CD4-positive, alpha-beta memory T cell (primary cell): ENCODE measurements at regions not wholly inside any gene's neighbourhood (a gene's known extent, or its start where the extent isn't known, plus 50 kb on each side); places are given as distances from the start of the nearest gene placed in this dataset.

ENCODE experiments used
- CTCF ChIA-PET: fragments of 350-600 bp; sonication (Branson Sonifier 250); formaldehyde crosslinking; loops from one replicate; lab custom pipeline; 2021; ENCODE audit warnings: inconsistent platforms; ENCODE audit not compliant: partially characterized antibody; lab: Charles Lee
- POLR2A ChIA-PET: fragments of 350-600 bp; sonication (Branson Sonifier 250); formaldehyde crosslinking; loops from one replicate; lab custom pipeline; 2021; ENCODE audit not compliant: partially characterized antibody; lab: Charles Lee
- DNase-seq, 5 donors: peaks; one replicate each; pipeline versions ENCODE4 v3.0.0 to v3.0.0-alpha.2; 2020 to 2022; ENCODE audit warnings: mixed read lengths in 1 of 5
- H3K27ac ChIP-seq: one replicate; pipeline ENCODE4 v1.7.0; 2013; ENCODE audit warnings: low read depth, low read length
- H3K27me3 ChIP-seq: 2 replicates; pipeline ENCODE4 v1.7.0; 2013; ENCODE audit warnings: mild to moderate bottlenecking, low read length, moderate library complexity; ENCODE audit not compliant: insufficient read depth
- H3K36me3 ChIP-seq: 2 replicates; pipeline ENCODE4 v1.7.0; 2013; ENCODE audit warnings: mild to moderate bottlenecking, low read length, moderate library complexity; ENCODE audit not compliant: insufficient read depth
- H3K4me1 ChIP-seq: 2 replicates; pipeline ENCODE4 v1.7.0; 2013; ENCODE audit warnings: mild to moderate bottlenecking, low read length, moderate library complexity; ENCODE audit not compliant: insufficient read depth
- H3K4me3 ChIP-seq, 2 donors: one replicate each; pipeline ENCODE4 v1.7.0; 2013; ENCODE audit warnings: low read length in 2 of 2, mild to moderate bottlenecking in 1 of 2
- H3K9me3 ChIP-seq, 2 donors: one replicate each; pipeline ENCODE4 v1.7.0; 2013; ENCODE audit warnings: low read length in 2 of 2, control low read depth in 1 of 2; ENCODE audit not compliant: control insufficient read depth in 1 of 2
- H3K27ac Mint-ChIP-seq, 7 donors: one replicate each; pipeline ENCODE4 v1.8.0; 2020 to 2021; ENCODE audit warnings: mixed read lengths in 7 of 7, mild to moderate bottlenecking in 6 of 7, inconsistent platforms in 3 of 7, moderate library complexity in 3 of 7
- H3K27me3 Mint-ChIP-seq, 2 donors: one replicate each; pipeline ENCODE4 v1.8.0; 2020 to 2021; ENCODE audit warnings: mixed read lengths in 2 of 2
- H3K36me3 Mint-ChIP-seq, 2 donors: one replicate each; pipeline ENCODE4 v1.8.0; 2020 to 2021; ENCODE audit warnings: mixed read lengths in 2 of 2, inconsistent platforms in 1 of 2, mild to moderate bottlenecking in 1 of 2
- H3K4me1 Mint-ChIP-seq, 4 donors: one replicate each; pipeline ENCODE4 v1.8.0; 2020 to 2021; ENCODE audit warnings: mixed read lengths in 4 of 4, mild to moderate bottlenecking in 1 of 4
- H3K4me3 Mint-ChIP-seq, 8 donors: one replicate each; pipeline ENCODE4 v1.8.0; 2020 to 2021; ENCODE audit warnings: mixed read lengths in 8 of 8, mild to moderate bottlenecking in 7 of 8, moderate library complexity in 6 of 8, inconsistent platforms in 3 of 8
- H3K9me3 Mint-ChIP-seq, 8 donors: one replicate each; pipeline ENCODE4 v1.8.0; 2020 to 2021; ENCODE audit warnings: mixed read lengths in 8 of 8, mild to moderate bottlenecking in 5 of 8, inconsistent platforms in 3 of 8, moderate library complexity in 1 of 8
- intact Hi-C: fragments of 100-400 bp; cut with micrococcal nuclease; formaldehyde crosslinking; loops from one replicate; pipeline ENCODE4 v1.15.1; 2023

GRCh38 chr1:93808871-93809270 is 70.1 kb downstream of the DNTTIP2 start:
- Histone ChIP-seq H3K36me3 (no peaks in the 10 kb centered on the region), H3K9me3 (no peaks in the 10 kb centered on the region), H3K27me3 (no peaks in the 10 kb centered on the region), H3K4me3 (no peak overlapping the region), H3K27ac (no peak overlapping the region), H3K4me1 (no peaks in the 10 kb centered on the region)
- Mint-ChIP-seq H3K27ac (no peak overlapping the region), H3K4me1 (no peaks in the 10 kb centered on the region), H3K27me3 (no peaks in the 10 kb centered on the region), H3K4me3 (no peak overlapping the region), H3K36me3 (peaks cover 0 to 23% of the 10 kb centered on the region in 2 donors), H3K9me3 (peaks cover 0 to 14% (median 4%) of the 10 kb centered on the region in 8 donors)
- intact Hi-C loops: no loop called here
- CTCF ChIA-PET: interaction anchor here (11.4 kb wide), 1 partner anchor 179 kb away, joined by 135 read pairs; no protein-coding TSS in a partner anchor
- POLR2A ChIA-PET: no interaction called here
- no peak for DNase-seq

DNA sequence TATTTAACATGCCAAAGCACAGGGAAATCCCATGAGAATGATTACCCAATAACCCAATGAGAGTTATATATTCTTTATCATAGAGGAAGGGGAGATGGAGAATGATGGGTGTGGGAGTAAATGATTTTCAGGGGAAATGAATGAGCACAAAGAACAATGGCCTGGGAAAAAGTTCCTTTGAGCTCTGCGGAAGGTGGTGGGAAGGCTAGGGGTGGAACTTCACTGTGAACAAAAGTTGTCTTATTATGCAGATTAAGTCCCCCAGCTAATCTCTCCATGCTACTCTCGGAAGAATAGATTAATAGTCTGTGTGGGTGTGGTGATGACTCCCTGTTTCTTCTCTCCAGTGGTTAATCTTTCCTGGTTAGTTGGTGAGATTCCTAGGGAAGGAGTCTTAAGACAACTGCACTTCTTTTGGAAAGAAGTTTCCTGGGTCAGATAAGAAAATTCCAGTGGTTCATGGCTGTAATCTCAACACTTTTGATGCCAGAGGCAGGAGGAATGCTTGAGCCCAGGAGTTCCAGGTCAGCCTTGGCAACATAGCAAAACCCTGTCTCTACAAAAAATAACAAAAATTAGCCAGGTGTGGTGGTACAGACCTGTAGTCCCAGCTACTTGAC is 71.6 kb downstream of the DNTTIP2 start:
- Histone ChIP-seq H3K27ac (no peak overlapping the region), H3K9me3 (no peaks in the 10 kb centered on the region), H3K27me3 (no peaks in the 10 kb centered on the region), H3K36me3 (no peaks in the 10 kb centered on the region), H3K4me1 (no peaks in the 10 kb centered on the region), H3K4me3 (no peak overlapping the region)
- POLR2A ChIA-PET: no interaction called here
- Mint-ChIP-seq H3K4me3 (no peak overlapping the region), H3K27ac (no peak overlapping the region), H3K27me3 (no peaks in the 10 kb centered on the region), H3K4me1 (no peaks in the 10 kb centered on the region), H3K36me3 (peaks cover 0 to 25% of the 10 kb centered on the region in 2 donors), H3K9me3 (peaks cover 0 to 14% (median 4%) of the 10 kb centered on the region in 8 donors)
- DNase-seq: no peak
- intact Hi-C loops: no loop called here
- CTCF ChIA-PET: no interaction called here

DNA sequence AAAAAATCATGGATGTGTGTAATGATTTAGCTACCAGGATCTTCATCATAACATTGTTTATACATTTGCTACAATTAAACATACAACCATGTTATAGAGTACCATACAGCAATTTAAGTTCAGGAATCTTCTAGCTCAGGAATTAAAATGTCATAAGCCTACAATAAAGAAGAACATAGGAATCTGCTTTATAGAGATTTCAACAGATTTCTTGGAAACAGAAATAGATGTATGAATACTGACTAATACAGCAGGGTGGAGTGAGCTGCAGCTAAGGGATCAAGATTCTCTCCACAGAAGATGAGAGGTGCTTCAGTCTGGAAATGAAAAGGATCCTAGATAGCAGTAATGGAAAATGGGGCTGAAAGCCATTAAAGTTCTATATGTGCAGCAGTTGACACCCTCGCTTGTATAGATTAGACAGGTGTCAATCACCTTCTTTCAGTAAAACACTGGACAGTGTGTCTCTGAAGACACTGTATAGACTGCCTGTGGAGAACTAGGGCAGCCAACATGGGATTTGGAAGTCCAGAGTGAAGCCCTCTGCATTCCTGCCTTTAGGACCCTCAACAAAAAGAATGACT is 73.9 kb downstream of the DNTTIP2 start:
- ChIA-PET POLR2A (no interaction called here), CTCF (no interaction called here)
- Histone ChIP-seq H3K4me3 (no peak overlapping the region), H3K27me3 (no peaks in the 10 kb centered on the region), H3K9me3 (no peaks in the 10 kb centered on the region), H3K4me1 (no peaks in the 10 kb centered on the region), H3K27ac (no peak overlapping the region), H3K36me3 (no peaks in the 10 kb centered on the region)
- H3K4me1 Mint-ChIP-seq: no peaks in the 10 kb centered on the region
- peaks cover 0 to 14% (median 4%) of the 10 kb centered on the region in 8 donors for H3K9me3 Mint-ChIP-seq
- intact Hi-C loops: no loop called here
- DNase-seq: no peak
- H3K27me3 Mint-ChIP-seq: no peaks in the 10 kb centered on the region
- peaks cover 0 to 35% of the 10 kb centered on the region in 2 donors for H3K36me3 Mint-ChIP-seq
- H3K27ac Mint-ChIP-seq: no peak overlapping the region
- no peak overlapping the region for H3K4me3 Mint-ChIP-seq

- H3K27ac Mint-ChIP-seq: no peak overlapping the region
- intact Hi-C loops: no loop called here
- DNase-seq: no peak
- no peaks in the 10 kb centered on the region for H3K4me1 ChIP-seq
- H3K4me3 ChIP-seq: no peak overlapping the region
- POLR2A ChIA-PET: no interaction called here
- peaks cover 0 to 35% of the 10 kb centered on the region in 2 donors for H3K36me3 Mint-ChIP-seq
- no peaks in the 10 kb centered on the region for H3K9me3 ChIP-seq
- no peaks in the 10 kb centered on the region for H3K36me3 ChIP-seq
- CTCF ChIA-PET: no interaction called here
- peaks cover 0 to 14% (median 4%) of the 10 kb centered on the region in 8 donors for H3K9me3 Mint-ChIP-seq
- no peaks in the 10 kb centered on the region for H3K27me3 ChIP-seq
- H3K4me3 Mint-ChIP-seq: no peak overlapping the region
- H3K27me3 Mint-ChIP-seq: no peaks in the 10 kb centered on the region
- H3K27ac ChIP-seq: no peak overlapping the region
- H3K4me1 Mint-ChIP-seq: no peaks in the 10 kb centered on the region
These were observed 74.6 kb downstream of the DNTTIP2 start for GRCh38 chr1:93804412-93804811.

- Histone ChIP-seq H3K9me3 (no peaks in the 10 kb centered on the region), H3K27me3 (no peaks in the 10 kb centered on the region), H3K4me3 (no peak overlapping the region), H3K4me1 (no peaks in the 10 kb centered on the region), H3K36me3 (no peaks in the 10 kb centered on the region), H3K27ac (no peak overlapping the region)
- Mint-ChIP-seq H3K27me3 (peaks cover 0 to 3% of the 10 kb centered on the region in 2 donors), H3K4me3 (no peak overlapping the region), H3K36me3 (peaks cover 0 to 19% of the 10 kb centered on the region in 2 donors), H3K4me1 (no peaks in the 10 kb centered on the region), H3K9me3 (peaks cover 0 to 8% (median under 1%) of the 10 kb centered on the region in 8 donors), H3K27ac (peak overlapping the region in 1 of 7 donors; percentile 34)
- intact Hi-C loops: no loop called here
- DNase-seq: no peak
- POLR2A ChIA-PET: no interaction called here
- CTCF ChIA-PET: no interaction called here
These were observed 77.5 kb downstream of the DNTTIP2 start for GRCh38 chr1:93801471-93801870.

- Mint-ChIP-seq H3K4me3 (no peak overlapping the region), H3K36me3 (peaks cover 0 to 18% of the 10 kb centered on the region in 2 donors), H3K9me3 (peaks cover 0 to 8% (median under 1%) of the 10 kb centered on the region in 8 donors), H3K4me1 (no peaks in the 10 kb centered on the region), H3K27me3 (peaks cover 0 to 3% of the 10 kb centered on the region in 2 donors), H3K27ac (no peak overlapping the region)
- no peaks in the 10 kb centered on the region for H3K27me3 ChIP-seq
- ChIA-PET POLR2A (no interaction called here), CTCF (no interaction called here)
- DNase-seq: no peak
- intact Hi-C loops: no loop called here
- no peaks in the 10 kb centered on the region for H3K9me3 ChIP-seq
- H3K27ac ChIP-seq: no peak overlapping the region
- H3K4me1 ChIP-seq: no peaks in the 10 kb centered on the region
- no peaks in the 10 kb centered on the region for H3K36me3 ChIP-seq
- no peak overlapping the region for H3K4me3 ChIP-seq
These were observed 78.2 kb downstream of the DNTTIP2 start for GRCh38 chr1:93800856-93801255.

DNA sequence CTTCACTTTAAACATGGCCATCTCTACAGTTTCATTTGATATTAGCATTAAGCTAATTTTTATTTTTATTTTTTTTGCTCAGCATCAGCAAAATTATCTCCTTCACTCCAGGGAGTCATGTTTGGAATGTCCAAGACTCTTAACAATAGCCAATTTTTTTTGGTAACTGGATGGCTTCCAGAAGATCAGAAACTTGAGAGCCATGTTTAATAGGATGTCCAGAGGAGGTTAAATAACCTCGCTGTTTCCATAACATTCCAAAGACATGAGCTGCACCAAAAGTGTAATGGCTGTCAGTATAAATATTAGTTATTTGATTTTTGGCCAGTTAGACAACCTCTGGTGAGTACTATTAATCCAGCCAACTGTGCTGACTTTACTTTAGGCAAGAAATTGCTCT is 80.7 kb downstream of the DNTTIP2 start:
- no peak overlapping the region for H3K4me3 ChIP-seq
- POLR2A ChIA-PET: interaction anchor here (0.6 kb wide), 1 partner anchor 71 kb away, joined by 4 read pairs; no protein-coding TSS in a partner anchor
- Mint-ChIP-seq H3K27me3 (peaks cover 0 to 3% of the 10 kb centered on the region in 2 donors), H3K4me1 (no peaks in the 10 kb centered on the region), H3K9me3 (peaks cover 0 to 8% (median under 1%) of the 10 kb centered on the region in 8 donors), H3K27ac (no peak overlapping the region), H3K36me3 (peaks cover 0 to 12% of the 10 kb centered on the region in 2 donors), H3K4me3 (no peak overlapping the region)
- no peak overlapping the region for H3K27ac ChIP-seq
- no peaks in the 10 kb centered on the region for H3K36me3 ChIP-seq
- intact Hi-C loops: no loop called here
- no peak for DNase-seq
- H3K9me3 ChIP-seq: no peaks in the 10 kb centered on the region
- no peaks in the 10 kb centered on the region for H3K27me3 ChIP-seq
- CTCF ChIA-PET: no interaction called here
- no peaks in the 10 kb centered on the region for H3K4me1 ChIP-seq
